Stimulated activated CD4-positive, alpha-beta T cell treated with anti-CD3 and anti-CD28 coated beads, Interleukin-15, amount 100 ng/mL, for 24 hours (primary cell): ENCODE measurements at regions not wholly inside any gene's neighbourhood (a gene's known extent, or its start where the extent isn't known, plus 50 kb on each side); places are given as distances from the start of the nearest gene placed in this dataset.

Experiments
- DNase-seq: peaks from one replicate; pipeline ENCODE4 v3.0.0-alpha.2; 2020

GRCh38 chr18:37617623-37618022 lies 52.0 kb upstream of the CELF4 start:
- no peak for DNase-seq
